Smooth muscle cell (in vitro differentiated cells): ENCODE measurements at regions not wholly inside any gene's neighbourhood (a gene's known extent, or its start where the extent isn't known, plus 50 kb on each side); places are given as distances from the start of the nearest gene placed in this dataset.

Experiments
- DNase-seq: peaks from one replicate; lab custom pipeline; 2025; ENCODE audit not compliant: unreplicated experiment; lab: John Stamatoyannopoulos, UW
- H2AFZ ChIP-seq: fragments of 200-600 bp; sonication (generic); 2 replicates; pipeline ENCODE4 v1.6.0; 2016; ENCODE audit warnings: antibody characterized with exemption, low read depth, mild to moderate bottlenecking
- H3F3A ChIP-seq: fragments of 200-600 bp; sonication (generic); 2 replicates; pipeline ENCODE4 v1.6.0; 2017; ENCODE audit warnings: antibody characterized with exemption, low read depth
- H3K27ac ChIP-seq: fragments of 200-600 bp; sonication (generic); 2 replicates; pipeline ENCODE4 v1.5.1; 2016; ENCODE audit warnings: low read depth, mild to moderate bottlenecking
- H3K27me3 ChIP-seq: fragments of 200-600 bp; sonication (generic); 2 replicates; pipeline ENCODE4 v1.6.1; 2016; ENCODE audit warnings: low read depth, mild to moderate bottlenecking
- H3K36me3 ChIP-seq: fragments of 200-600 bp; sonication (generic); 2 replicates; pipeline ENCODE4 v1.5.1; 2016; ENCODE audit warnings: low read depth
- H3K4me1 ChIP-seq: fragments of 200-600 bp; sonication (generic); 2 replicates; pipeline ENCODE4 v1.5.1; 2016; ENCODE audit warnings: low read depth
- H3K4me2 ChIP-seq: fragments of 200-600 bp; sonication (generic); 2 replicates; pipeline ENCODE4 v1.6.0; 2016; ENCODE audit warnings: mild to moderate bottlenecking
- H3K4me3 ChIP-seq: fragments of 200-600 bp; sonication (generic); 2 replicates; pipeline ENCODE4 v1.5.1; 2016; ENCODE audit warnings: mild to moderate bottlenecking
- H3K79me2 ChIP-seq: fragments of 200-600 bp; sonication (generic); 2 replicates; pipeline ENCODE4 v1.6.0; 2016; ENCODE audit warnings: low read depth, mild to moderate bottlenecking
- H3K9ac ChIP-seq: fragments of 200-600 bp; sonication (generic); 2 replicates; pipeline ENCODE4 v1.6.0; 2016; ENCODE audit warnings: low read depth
- H3K9me3 ChIP-seq: fragments of 200-600 bp; sonication (generic); replicated peaks from 2 replicates; pipeline ENCODE4 v1.5.1; 2016; ENCODE audit warnings: low read depth
- H4K20me1 ChIP-seq: fragments of 200-600 bp; sonication (generic); 2 replicates; pipeline ENCODE4 v1.6.0; 2016; ENCODE audit warnings: low read depth
- CTCF ChIP-seq: fragments of 200-600 bp; sonication (generic); IDR thresholded peaks from 2 replicates; pipeline ENCODE4 v1.5.1; 2017; ENCODE audit warnings: borderline replicate concordance, mild to moderate bottlenecking, antibody characterized with exemption; ENCODE audit not compliant: insufficient read depth, poor library complexity, severe bottlenecking
- WGBS: methylation state at CpG from one replicate; pipeline ENCODE4 v1.1.7; 2016; ENCODE audit warnings: low lambda C conversion rate; 5-methylcytosine and 5-hydroxymethylcytosine counted together

GRCh38 chr2:185035906-185036305 lies 437.6 kb downstream of the ZNF804A start:
- no peak overlapping the region for H3K9ac ChIP-seq
- no peaks in the 10 kb centered on the region for H3K36me3 ChIP-seq
- H3K4me3 ChIP-seq: no peak overlapping the region
- no peak overlapping the region for H3K27ac ChIP-seq
- H2AFZ ChIP-seq: no peak overlapping the region
- no peaks in the 10 kb centered on the region for H3K27me3 ChIP-seq
- no peak for DNase-seq
- H4K20me1 ChIP-seq: no peaks in the 10 kb centered on the region
- WGBS: 79% methylated on average over 4 of the region's 4 CpGs
- no peaks in the 10 kb centered on the region for H3K4me1 ChIP-seq
- H3K9me3 ChIP-seq: no peaks in the 10 kb centered on the region
- TF ChIP-seq CTCF: no peak
- no peak overlapping the region for H3K4me2 ChIP-seq
- H3K79me2 ChIP-seq: no peaks in the 10 kb centered on the region
- no peaks in the 10 kb centered on the region for H3F3A ChIP-seq

GRCh38 chr2:185044323-185044874 lies 446.1 kb downstream of the ZNF804A start:
- H3K4me1 ChIP-seq: no peaks in the 10 kb centered on the region

GRCh38 chr2:185050804-185051203 lies 452.5 kb downstream of the ZNF804A start:
- Histone ChIP-seq H3K4me2 (no peak overlapping the region), H3K4me1 (no peaks in the 10 kb centered on the region), H4K20me1 (no peaks in the 10 kb centered on the region), H3K9ac (no peak overlapping the region), H3K27me3 (no peaks in the 10 kb centered on the region), H2AFZ (no peak overlapping the region), H3F3A (no peaks in the 10 kb centered on the region), H3K4me3 (no peak overlapping the region), H3K27ac (no peak overlapping the region), H3K79me2 (no peaks in the 10 kb centered on the region), H3K9me3 (no peaks in the 10 kb centered on the region), H3K36me3 (no peaks in the 10 kb centered on the region)
- TF ChIP-seq CTCF: no peak
- no peak for DNase-seq
- WGBS: 93% methylated on average over 2 of the region's 2 CpGs

More at GRCh38 chr2:185044323-185044874, 446.1 kb downstream of the ZNF804A start:
- Histone ChIP-seq H3K36me3 (no peaks in the 10 kb centered on the region), H3K9ac (no peak overlapping the region), H3K4me2 (no peak overlapping the region), H3K27ac (no peak overlapping the region), H3K4me3 (no peak overlapping the region), H2AFZ (no peak overlapping the region), H3F3A (no peaks in the 10 kb centered on the region), H3K79me2 (no peaks in the 10 kb centered on the region), H3K27me3 (no peaks in the 10 kb centered on the region), H3K9me3 (no peaks in the 10 kb centered on the region), H4K20me1 (no peaks in the 10 kb centered on the region)
- no peak for DNase-seq
- WGBS: 94% methylated on average over 7 of the region's 7 CpGs
- no peak for TF ChIP-seq CTCF

GRCh38 chr2:185063761-185064160 lies 465.4 kb downstream of the ZNF804A start:
- H3K9me3 ChIP-seq: no peaks in the 10 kb centered on the region

More at GRCh38 chr2:185063761-185064160, 465.4 kb downstream of the ZNF804A start:
- Histone ChIP-seq H4K20me1 (no peaks in the 10 kb centered on the region), H3K4me1 (no peaks in the 10 kb centered on the region), H3K79me2 (no peaks in the 10 kb centered on the region), H3K4me2 (no peak overlapping the region), H3F3A (no peaks in the 10 kb centered on the region), H3K27me3 (no peaks in the 10 kb centered on the region), H3K4me3 (no peak overlapping the region), H2AFZ (no peak overlapping the region), H3K27ac (no peak overlapping the region), H3K9ac (no peak overlapping the region), H3K36me3 (no peaks in the 10 kb centered on the region)
- no peak for DNase-seq
- no peak for TF ChIP-seq CTCF
- 25% methylated on average over 1 of the region's 1 CpG for WGBS
